GM10248 (cell line): ENCODE measurements at regions not wholly inside any gene's neighbourhood (a gene's known extent, or its start where the extent isn't known, plus 50 kb on each side); places are given as distances from the start of the nearest gene placed in this dataset.
"Not testable (repeated sequence)": the region's sequence is repeated elsewhere in the genome, so short reads cannot be mapped to it uniquely, and the experiment has no call there.

Experiments used
- CTCF ChIA-PET: fragments of 300-600 bp; sonication (Branson Sonifier 250); formaldehyde crosslinking; extraction: SDS; loops from one replicate; lab custom pipeline; 2021; ENCODE audit warnings: antibody characterized with exemption; lab: Yijun Ruan, JAX
- POLR2A ChIA-PET: fragments of 350-650 bp; sonication (Branson Sonifier 250); formaldehyde crosslinking; extraction: SDS; loops from one replicate; lab custom pipeline; 2020; ENCODE audit warnings: antibody characterized with exemption; lab: Yijun Ruan, JAX
- DNase-seq: peaks from one replicate; pipeline ENCODE4 v3.0.0; 2012; ENCODE audit errors: extremely low spot score
- TF ChIP-seq, protein P1 (sequence below): IDR thresholded peaks from 2 replicates; pipeline ENCODE4 v1.5.1; 2012; ENCODE audit warnings: mild to moderate bottlenecking, low read depth; ENCODE audit errors: extremely low read depth, missing control alignments, control extremely low read depth

DNA sequence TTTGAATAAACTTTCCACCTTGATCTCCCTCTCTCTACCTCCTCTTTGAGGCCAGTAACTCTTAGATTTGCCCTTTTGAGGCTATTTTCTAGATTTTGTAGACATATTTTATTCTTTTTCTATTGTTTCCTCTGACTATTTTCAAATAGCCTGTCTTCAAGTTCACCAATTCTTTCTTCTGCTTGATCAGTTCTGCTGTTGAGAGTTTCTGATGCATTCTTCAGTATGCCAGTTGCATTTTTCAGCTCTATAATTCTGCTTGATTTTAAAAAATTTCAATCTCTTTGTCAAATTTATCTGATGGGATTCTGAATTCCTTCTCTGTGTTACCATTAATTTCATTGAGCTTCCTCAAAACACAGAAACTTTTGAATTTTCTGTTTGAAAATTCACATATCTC is 257.5 kb downstream of the HAPSTR1 start:
- no peak for DNase-seq
- ChIA-PET POLR2A (no interaction called here), CTCF (interaction anchor here (0.7 kb wide), 1 partner anchor 13 kb away, joined by 3 read pairs; no protein-coding TSS in a partner anchor)
- TF ChIP-seq, protein P1, sequence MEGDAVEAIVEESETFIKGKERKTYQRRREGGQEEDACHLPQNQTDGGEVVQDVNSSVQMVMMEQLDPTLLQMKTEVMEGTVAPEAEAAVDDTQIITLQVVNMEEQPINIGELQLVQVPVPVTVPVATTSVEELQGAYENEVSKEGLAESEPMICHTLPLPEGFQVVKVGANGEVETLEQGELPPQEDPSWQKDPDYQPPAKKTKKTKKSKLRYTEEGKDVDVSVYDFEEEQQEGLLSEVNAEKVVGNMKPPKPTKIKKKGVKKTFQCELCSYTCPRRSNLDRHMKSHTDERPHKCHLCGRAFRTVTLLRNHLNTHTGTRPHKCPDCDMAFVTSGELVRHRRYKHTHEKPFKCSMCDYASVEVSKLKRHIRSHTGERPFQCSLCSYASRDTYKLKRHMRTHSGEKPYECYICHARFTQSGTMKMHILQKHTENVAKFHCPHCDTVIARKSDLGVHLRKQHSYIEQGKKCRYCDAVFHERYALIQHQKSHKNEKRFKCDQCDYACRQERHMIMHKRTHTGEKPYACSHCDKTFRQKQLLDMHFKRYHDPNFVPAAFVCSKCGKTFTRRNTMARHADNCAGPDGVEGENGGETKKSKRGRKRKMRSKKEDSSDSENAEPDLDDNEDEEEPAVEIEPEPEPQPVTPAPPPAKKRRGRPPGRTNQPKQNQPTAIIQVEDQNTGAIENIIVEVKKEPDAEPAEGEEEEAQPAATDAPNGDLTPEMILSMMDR, result no peak

DNA sequence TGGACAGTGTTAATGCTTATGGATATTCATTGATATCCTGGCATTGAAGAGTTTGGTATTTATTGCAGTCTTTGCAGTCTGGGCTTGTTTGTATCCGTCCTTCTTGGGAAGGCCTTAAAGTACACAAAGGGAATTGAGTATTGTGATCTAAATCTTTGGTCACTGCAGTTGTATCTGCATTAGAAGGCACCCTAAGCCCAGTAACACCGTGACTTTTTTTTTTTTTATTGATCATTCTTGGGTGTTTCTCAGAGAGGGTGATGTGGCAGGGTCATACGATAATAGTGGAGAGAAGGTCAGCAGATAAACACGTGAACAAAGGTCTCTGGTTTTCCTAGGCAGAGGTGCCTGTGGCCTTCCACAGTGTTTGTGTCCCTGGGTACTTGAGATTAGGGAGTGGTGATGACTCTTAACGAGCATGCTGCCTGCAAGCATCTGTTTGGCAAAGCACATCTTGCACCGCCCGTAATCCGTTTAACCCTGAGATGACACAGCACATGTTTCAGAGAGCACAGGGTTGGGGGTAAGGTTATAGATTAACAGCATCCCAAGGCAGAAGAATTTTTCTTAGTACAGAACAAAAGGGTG is 258.0 kb downstream of the HAPSTR1 start:
- CTCF ChIA-PET, DNase-seq, POLR2A ChIA-PET: not testable (repeated sequence)

DNA sequence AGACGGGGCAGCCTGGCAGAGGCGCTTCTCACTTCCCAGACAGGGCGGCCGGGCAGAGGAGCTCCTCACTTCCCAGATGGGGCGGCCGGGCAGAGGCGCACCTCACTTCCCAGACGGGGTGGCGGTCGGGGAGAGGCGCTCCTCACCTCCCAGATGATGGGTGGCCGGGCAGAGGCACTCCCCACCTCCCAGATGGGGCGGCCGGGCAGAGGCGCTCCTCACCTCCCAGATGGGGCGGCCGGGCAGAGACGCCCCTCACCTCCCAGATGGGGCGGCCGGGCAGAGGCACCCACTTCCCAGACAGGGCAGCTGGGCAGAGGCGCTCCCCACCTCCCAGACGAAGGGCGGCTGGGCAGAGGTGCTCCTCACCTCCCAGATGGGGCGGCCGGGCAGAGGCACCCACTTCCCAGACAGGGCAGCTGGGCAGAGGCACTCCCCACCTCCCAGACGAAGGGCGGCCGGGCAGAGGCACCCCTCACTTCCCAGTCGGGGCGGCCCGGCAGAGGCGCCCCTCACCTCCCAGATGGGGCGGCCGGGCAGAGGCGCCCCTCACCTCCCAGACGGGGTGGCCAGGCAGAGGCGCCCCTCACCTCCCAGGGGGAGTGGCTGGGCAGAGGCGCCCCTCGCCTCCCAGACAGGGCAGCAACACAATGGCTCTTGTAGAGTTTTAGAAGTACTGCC is 258.8 kb downstream of the HAPSTR1 start:
- CTCF ChIA-PET, POLR2A ChIA-PET, DNase-seq: not testable (repeated sequence)

DNA sequence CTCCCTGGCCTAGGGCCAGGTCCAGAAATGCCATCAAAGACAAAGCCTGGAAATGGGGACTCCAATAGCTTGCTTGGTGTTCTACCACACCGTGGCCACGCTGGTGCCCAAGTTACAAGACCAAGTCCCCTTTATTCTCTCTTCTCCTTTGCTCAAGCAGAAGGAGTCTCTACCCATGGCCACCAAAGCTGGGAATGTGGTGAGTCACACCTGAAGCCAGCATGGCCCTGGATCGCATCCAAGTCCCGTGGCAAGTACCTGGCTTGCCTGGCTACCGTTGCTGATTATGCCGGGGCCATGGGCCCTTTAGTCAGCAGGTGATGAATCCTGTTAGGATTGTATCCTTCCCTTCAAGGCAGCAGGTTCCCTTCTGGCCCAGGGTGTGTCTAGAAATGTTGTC is 260.0 kb downstream of the HAPSTR1 start:
- ChIA-PET CTCF (no interaction called here), POLR2A (no interaction called here)
- TF ChIP-seq, protein P1, result no peak
- no peak for DNase-seq

DNA sequence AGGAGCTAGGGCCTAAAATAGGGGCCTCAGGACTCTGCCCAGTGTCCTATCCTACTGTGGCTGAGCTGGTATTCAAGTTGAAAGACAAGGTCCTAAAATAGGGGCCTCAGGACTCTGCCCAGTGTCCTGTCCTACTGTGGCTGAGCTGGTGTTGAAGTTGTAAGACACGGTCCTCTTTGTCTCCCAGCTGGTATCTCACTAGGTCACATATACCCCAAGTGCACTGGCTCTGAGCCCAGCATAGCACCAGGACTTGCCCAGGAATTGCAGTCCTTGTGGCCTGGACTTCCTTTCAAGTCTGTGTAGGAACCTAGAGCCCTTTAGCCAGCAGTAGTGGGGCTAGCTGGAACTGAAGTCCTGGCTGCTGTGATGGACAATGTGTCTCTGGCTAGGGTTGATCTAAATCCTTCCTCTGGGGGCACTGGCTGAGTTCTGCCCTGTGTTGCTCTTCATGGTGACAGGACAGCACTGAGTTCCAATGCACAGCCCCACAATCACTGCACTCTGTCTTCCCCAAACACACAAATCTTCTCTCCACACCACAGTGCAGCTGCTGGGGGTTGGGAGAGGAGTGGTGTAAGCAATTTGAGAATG is 260.5 kb downstream of the HAPSTR1 start:
- TF ChIP-seq, protein P1, result no peak
- DNase-seq, result no peak
- ChIA-PET POLR2A (no interaction called here), CTCF (no interaction called here)

DNA sequence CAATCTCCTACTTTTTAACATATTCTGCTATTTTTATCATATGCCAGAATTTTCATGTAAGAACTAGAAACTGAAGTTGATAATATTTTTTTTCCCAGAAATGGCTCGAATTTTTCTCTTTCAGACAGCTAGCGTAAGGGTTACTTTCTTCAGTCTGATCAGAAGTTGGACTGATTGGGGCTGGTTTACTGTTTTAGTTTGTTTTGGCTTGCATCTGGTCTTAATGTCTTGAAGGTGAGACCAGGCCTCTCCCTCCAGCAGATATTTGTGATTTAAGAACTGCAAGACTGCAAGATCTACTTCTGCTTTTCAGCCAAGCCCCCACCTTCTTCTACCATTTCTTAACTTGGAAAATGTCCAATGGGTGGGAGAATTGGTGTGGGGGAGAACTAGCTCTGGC is 266.4 kb downstream of the HAPSTR1 start:
- CTCF ChIA-PET, result no interaction called here
- POLR2A ChIA-PET, result no interaction called here
- TF ChIP-seq, protein P1, result no peak
- no peak for DNase-seq

DNA sequence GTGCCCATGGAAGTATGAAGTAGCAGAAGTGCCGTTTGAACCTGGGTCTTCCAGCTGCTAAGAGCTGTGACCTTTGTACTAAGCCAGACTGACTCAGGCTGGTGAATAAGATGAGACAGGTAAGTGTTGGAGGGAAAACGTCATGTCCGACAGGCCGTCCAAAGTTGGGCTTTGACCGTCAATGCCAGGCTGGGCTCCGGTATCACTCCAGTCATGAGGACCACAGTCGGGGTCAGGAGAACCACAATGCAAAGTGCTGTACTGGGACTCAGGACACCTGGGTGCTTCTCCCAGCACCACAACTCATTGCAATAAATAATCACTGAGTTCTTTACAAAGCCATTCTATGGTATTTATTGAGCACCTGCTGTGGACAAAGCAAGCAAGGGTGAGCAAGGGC is 268.6 kb downstream of the HAPSTR1 start:
- TF ChIP-seq, protein P1, result no peak
- no peak for DNase-seq
- CTCF ChIA-PET, result no interaction called here
- POLR2A ChIA-PET, result no interaction called here
